ENCODE measurements at regions not wholly inside any gene's neighbourhood (a gene's known extent, or its start where the extent isn't known, plus 50 kb on each side); places are given as distances from the start of the nearest gene placed in this dataset.
A peak's percentile ranks its signal among the peaks of the same experiment; 100 is the strongest.

GRCh38 chr2:62297624-62298010, 101.7 kb downstream of the B3GNT2 start:
- H3K36me3 ChIP-seq (ENCODE audit: control insufficient read depth in 1 of 2, insufficient read depth in 2 of 2, low read length in 2 of 2): no peaks in the 10 kb centered on the region
- CTCF ChIA-PET: interaction anchor here (1.7 kb wide), 1 partner anchor 9 kb away, joined by 8 read pairs; no protein-coding TSS in a partner anchor
- no peaks in the 10 kb centered on the region for H3K9me3 ChIP-seq (ENCODE audit: control insufficient read depth in 1 of 2, insufficient read depth in 1 of 2, low read depth in 1 of 2, low read length in 2 of 2)
- H3K27me3 ChIP-seq (ENCODE audit: insufficient read depth, low read length): no peaks in the 10 kb centered on the region
- no TSS peak for BruUV-seq (replicated peaks)
- no peaks in the 10 kb centered on the region for H3K79me2 ChIP-seq (ENCODE audit: insufficient read depth, low read length)
- intact Hi-C loops (cut with micrococcal nuclease): loop anchor here (5.0 kb wide), 2 partner anchors 115 to 380 kb away; no protein-coding TSS in a partner anchor
- H2AFZ ChIP-seq (ENCODE audit: low read depth, low read length, poor library complexity, severe bottlenecking): no peak overlapping the region
- H3K4me1 ChIP-seq (ENCODE audit: control insufficient read depth in 1 of 2, insufficient read depth in 2 of 2, low read length in 2 of 2): peaks cover 17 to 23% of the 10 kb centered on the region in 2 experiments
- no peaks in the 10 kb centered on the region for H4K20me1 ChIP-seq (ENCODE audit: insufficient read depth)
- TF ChIP-seq CTCF (IDR thresholded peaks at IDR 0.05 in 2 of 3, conservative IDR thresholded peaks at IDR 0.05 in 1 of 3; ENCODE audit: borderline replicate concordance in 1 of 3, insufficient read depth in 1 of 3, low read depth in 2 of 3, low read length in 2 of 3) (peak in 2 of 3 experiments; percentile 33 to 36; a peak in 4 of 6 replicates), SIN3A (IDR thresholded peaks at IDR 0.05; ENCODE audit: low read depth) (no peak)
- DNase-seq (ENCODE audit: low read depth, low spot score): no peak
- POLR2A ChIA-PET: no interaction called here
- no peak overlapping the region for H3K4me3 ChIP-seq (replicated peaks in 1 of 2; ENCODE audit: low read depth in 1 of 2, low read length in 2 of 2)
- ATAC-seq: peak; percentile 48; the same call in 1 of the 2 replicates
- no peak overlapping the region for H3K4me2 ChIP-seq (ENCODE audit: low read length)
- RAD21 ChIA-PET (ENCODE audit: low non-redundant PET in 1 of 2, low total read pairs in 2 of 2, uncharacterized antibody in 2 of 2, unreplicated experiment in 2 of 2): no interaction called here
- H3K9ac ChIP-seq (ENCODE audit: low read length): no peak overlapping the region
- H3K9me2 ChIP-seq (ENCODE audit: insufficient read depth): no peaks in the 10 kb centered on the region; the same call in 1 of the 2 replicates
- no peak overlapping the region for H3K27ac ChIP-seq (ENCODE audit: low read depth, low read length)

GRCh38 chr2:62296832-62297623, 101.1 kb downstream of the B3GNT2 start:
- ChIA-PET POLR2A (no interaction called here), CTCF (interaction anchor here (1.7 kb wide), 1 partner anchor 9 kb away, joined by 8 read pairs; no protein-coding TSS in a partner anchor), RAD21 (ENCODE audit: low non-redundant PET in 1 of 2, low total read pairs in 2 of 2, uncharacterized antibody in 2 of 2, unreplicated experiment in 2 of 2) (no interaction called here)
- Histone ChIP-seq H3K9me2 (ENCODE audit: insufficient read depth) (no peaks in the 10 kb centered on the region; the same call in 1 of the 2 replicates), H3K9ac (ENCODE audit: low read length) (no peak overlapping the region), H3K4me1 (ENCODE audit: control insufficient read depth in 1 of 2, insufficient read depth in 2 of 2, low read length in 2 of 2) (peaks cover 21 to 25% of the 10 kb centered on the region in 2 experiments), H3K79me2 (ENCODE audit: insufficient read depth, low read length) (no peaks in the 10 kb centered on the region), H4K20me1 (ENCODE audit: insufficient read depth) (no peaks in the 10 kb centered on the region), H3K27me3 (ENCODE audit: insufficient read depth, low read length) (no peaks in the 10 kb centered on the region), H3K4me3 (replicated peaks in 1 of 2; ENCODE audit: low read depth in 1 of 2, low read length in 2 of 2) (no peak overlapping the region), H3K36me3 (ENCODE audit: control insufficient read depth in 1 of 2, insufficient read depth in 2 of 2, low read length in 2 of 2) (no peaks in the 10 kb centered on the region), H3K27ac (ENCODE audit: low read depth, low read length) (no peak overlapping the region), H3K4me2 (ENCODE audit: low read length) (no peak overlapping the region), H3K9me3 (ENCODE audit: control insufficient read depth in 1 of 2, insufficient read depth in 1 of 2, low read depth in 1 of 2, low read length in 2 of 2) (no peaks in the 10 kb centered on the region), H2AFZ (ENCODE audit: low read depth, low read length, poor library complexity, severe bottlenecking) (no peak overlapping the region)
- intact Hi-C loops (cut with micrococcal nuclease): loop anchor here (5.0 kb wide), 2 partner anchors 115 to 380 kb away; no protein-coding TSS in a partner anchor
- DNase-seq (ENCODE audit: low read depth, low spot score): no peak
- no TSS peak for BruUV-seq (replicated peaks)
- ATAC-seq: no peak
- no peak for TF ChIP-seq POLR2AphosphoS5 (IDR thresholded peaks at IDR 0.05; ENCODE audit: low read depth, low read length)
- no peak for TF ChIP-seq SIN3A (IDR thresholded peaks at IDR 0.05; ENCODE audit: low read depth)
- TF ChIP-seq CTCF (IDR thresholded peaks at IDR 0.05 in 2 of 3, conservative IDR thresholded peaks at IDR 0.05 in 1 of 3; ENCODE audit: borderline replicate concordance in 1 of 3, insufficient read depth in 1 of 3, low read depth in 2 of 3, low read length in 2 of 3): no peak
- TF ChIP-seq POLR2A (IDR thresholded peaks at IDR 0.05; ENCODE audit: borderline replicate concordance, extremely low read depth, insufficient read depth, insufficient read length): no peak
- no peak for TF ChIP-seq EZH2 (IDR thresholded peaks at IDR 0.05)
- TF ChIP-seq ZNF274 (IDR thresholded peaks at IDR 0.05; ENCODE audit: low read depth, low read length): no peak
- TF ChIP-seq FOSL1 (IDR thresholded peaks at IDR 0.05; ENCODE audit: low read depth): no peak
- no peak for TF ChIP-seq SP1 (IDR thresholded peaks at IDR 0.05; ENCODE audit: low read depth)
- no peak for TF ChIP-seq CEBPB (IDR thresholded peaks at IDR 0.05; ENCODE audit: low read depth)
- no peak for TF ChIP-seq ATF3 (IDR thresholded peaks at IDR 0.05)
- no peak for TF ChIP-seq ZFX (IDR thresholded peaks at IDR 0.05)
- no peak for TF ChIP-seq EZH2phosphoT487 (IDR thresholded peaks at IDR 0.05; ENCODE audit: borderline replicate concordance)
- TF ChIP-seq SRF (IDR thresholded peaks at IDR 0.05; ENCODE audit: low read depth): no peak
- no peak for TF ChIP-seq YY1 (IDR thresholded peaks at IDR 0.05; ENCODE audit: extremely low read depth, insufficient replicate concordance, low read depth, low read length)
- TF ChIP-seq MAX (IDR thresholded peaks at IDR 0.05): no peak

Measured in HCT116 (cell line).